ENCODE measurements at regions not wholly inside any gene's neighbourhood (a gene's known extent, or its start where the extent isn't known, plus 50 kb on each side); places are given as distances from the start of the nearest gene placed in this dataset.

GRCh38 chr1:29855561-29856160 is 619.3 kb downstream of the PTPRU start:
- TF ChIP-seq BACH2 (CRISPR knock-in tag; IDR thresholded peaks at IDR 0.05; ENCODE audit: borderline replicate concordance), result no peak
- no peak for TF ChIP-seq ZFP3 (CRISPR knock-in tag; IDR thresholded peaks at IDR 0.05)
- TF ChIP-seq CREB5 (CRISPR knock-in tag; IDR thresholded peaks at IDR 0.05; ENCODE audit: low read depth), result no peak
- TF ChIP-seq PATZ1 (CRISPR knock-in tag; IDR thresholded peaks at IDR 0.05; ENCODE audit: borderline replicate concordance), result no peak
- no peak for TF ChIP-seq TCF4 (CRISPR knock-in tag; IDR thresholded peaks at IDR 0.05; ENCODE audit: borderline replicate concordance)
- no peak for TF ChIP-seq OSR1 (CRISPR knock-in tag; IDR thresholded peaks at IDR 0.05)
- TF ChIP-seq ZC3H10 (CRISPR knock-in tag; IDR thresholded peaks at IDR 0.05), result no peak
- TF ChIP-seq ISL1 (CRISPR knock-in tag; IDR thresholded peaks at IDR 0.05), result no peak
- no peak for TF ChIP-seq CSDC2 (CRISPR knock-in tag; IDR thresholded peaks at IDR 0.05)
